ENCODE measurements at regions not wholly inside any gene's neighbourhood (a gene's known extent, or its start where the extent isn't known, plus 50 kb on each side); places are given as distances from the start of the nearest gene placed in this dataset.

GRCh38 chr10:61217851-61218565 is 235.2 kb downstream of the TMEM26 start:
- no peaks in the 10 kb centered on the region for H3K4me1 ChIP-seq (ENCODE audit: control insufficient read depth in 1 of 2, insufficient read depth in 2 of 2, low read length in 2 of 2)

GRCh38 chr10:61215246-61215645 is 237.9 kb downstream of the TMEM26 start:
- H2BK120ac ChIP-seq (ENCODE audit: insufficient read depth, low read length, poor library complexity), result no peak overlapping the region
- no peak overlapping the region for H2AFZ ChIP-seq (ENCODE audit: insufficient read depth, low read length, poor library complexity)
- no peak for DNase-seq
- WGBS (ENCODE audit: extremely low coverage, insufficient coverage, insufficient read length), result no CpG with 5 or more reads among the region's 1 CpG
- no peak overlapping the region for H2AK5ac ChIP-seq (ENCODE audit: low read length)
- H4K91ac ChIP-seq (ENCODE audit: low read depth, low read length), result no peak overlapping the region
- no peaks in the 10 kb centered on the region for H3K9me3 ChIP-seq (ENCODE audit: insufficient read depth, low read depth, low read length)
- H3K18ac ChIP-seq (ENCODE audit: low read length), result no peak overlapping the region
- H3K9ac ChIP-seq (ENCODE audit: low read length), result no peak overlapping the region
- no peak overlapping the region for H4K12ac ChIP-seq (ENCODE audit: low read depth, low read length)
- no peak overlapping the region for H3K4me3 ChIP-seq (ENCODE audit: low read depth, low read length)
- H3K27ac ChIP-seq (ENCODE audit: low read depth, low read length), result no peak overlapping the region
- no peaks in the 10 kb centered on the region for H3K79me2 ChIP-seq (ENCODE audit: control insufficient read depth, insufficient read depth, low read length, poor library complexity)
- H3K79me1 ChIP-seq (ENCODE audit: low read length), result no peaks in the 10 kb centered on the region
- no peaks in the 10 kb centered on the region for H3K4me1 ChIP-seq (ENCODE audit: control insufficient read depth in 1 of 2, insufficient read depth in 2 of 2, low read length in 2 of 2)
- no peaks in the 10 kb centered on the region for H3K36me3 ChIP-seq (ENCODE audit: control insufficient read depth in 1 of 2, insufficient read depth in 2 of 2, low read length in 2 of 2)
- H2BK12ac ChIP-seq (ENCODE audit: low read length), result no peak overlapping the region
- no peak overlapping the region for H3K4ac ChIP-seq (ENCODE audit: low read depth, low read length)
- no peak overlapping the region for H3K4me2 ChIP-seq (ENCODE audit: low read length)
- no peak overlapping the region for H3K23ac ChIP-seq (ENCODE audit: low read length)
- H4K8ac ChIP-seq (ENCODE audit: low read depth, low read length), result no peak overlapping the region
- no peak overlapping the region for H3K14ac ChIP-seq (ENCODE audit: low read length)
- H2BK5ac ChIP-seq (ENCODE audit: low read depth, low read length, poor library complexity), result no peak overlapping the region
- H3K27me3 ChIP-seq (ENCODE audit: insufficient read depth, low read length), result no peaks in the 10 kb centered on the region

More at GRCh38 chr10:61217851-61218565, 235.2 kb downstream of the TMEM26 start:
- Histone ChIP-seq H3K79me1 (ENCODE audit: low read length) (no peaks in the 10 kb centered on the region), H3K9me3 (ENCODE audit: insufficient read depth, low read depth, low read length) (no peaks in the 10 kb centered on the region), H4K12ac (ENCODE audit: low read depth, low read length) (no peak overlapping the region), H3K36me3 (ENCODE audit: control insufficient read depth in 1 of 2, insufficient read depth in 2 of 2, low read length in 2 of 2) (no peaks in the 10 kb centered on the region), H3K18ac (ENCODE audit: low read length) (no peak overlapping the region), H3K27ac (ENCODE audit: low read depth, low read length) (no peak overlapping the region), H4K8ac (ENCODE audit: low read depth, low read length) (no peak overlapping the region), H2BK5ac (ENCODE audit: low read depth, low read length, poor library complexity) (no peak overlapping the region), H2BK12ac (ENCODE audit: low read length) (no peak overlapping the region), H2AK5ac (ENCODE audit: low read length) (no peak overlapping the region), H3K9ac (ENCODE audit: low read length) (no peak overlapping the region), H2BK120ac (ENCODE audit: insufficient read depth, low read length, poor library complexity) (no peak overlapping the region), H3K4me2 (ENCODE audit: low read length) (no peak overlapping the region), H3K14ac (ENCODE audit: low read length) (no peak overlapping the region), H3K4me3 (ENCODE audit: low read depth, low read length) (no peak overlapping the region), H3K27me3 (ENCODE audit: insufficient read depth, low read length) (no peaks in the 10 kb centered on the region), H3K4ac (ENCODE audit: low read depth, low read length) (no peak overlapping the region), H4K91ac (ENCODE audit: low read depth, low read length) (no peak overlapping the region), H2AFZ (ENCODE audit: insufficient read depth, low read length, poor library complexity) (no peak overlapping the region), H3K79me2 (ENCODE audit: control insufficient read depth, insufficient read depth, low read length, poor library complexity) (no peaks in the 10 kb centered on the region), H3K23ac (ENCODE audit: low read length) (no peak overlapping the region)
- WGBS (ENCODE audit: extremely low coverage, insufficient coverage, insufficient read length), result no CpG with 5 or more reads among the region's 3 CpGs
- no peak for DNase-seq

- Histone ChIP-seq H3K18ac (ENCODE audit: low read length) (no peak overlapping the region), H3K4ac (ENCODE audit: low read depth, low read length) (no peak overlapping the region), H3K14ac (ENCODE audit: low read length) (no peak overlapping the region), H2BK5ac (ENCODE audit: low read depth, low read length, poor library complexity) (no peak overlapping the region), H3K79me1 (ENCODE audit: low read length) (no peaks in the 10 kb centered on the region), H4K8ac (ENCODE audit: low read depth, low read length) (no peak overlapping the region), H3K79me2 (ENCODE audit: control insufficient read depth, insufficient read depth, low read length, poor library complexity) (no peaks in the 10 kb centered on the region), H3K36me3 (ENCODE audit: control insufficient read depth in 1 of 2, insufficient read depth in 2 of 2, low read length in 2 of 2) (no peaks in the 10 kb centered on the region), H4K91ac (ENCODE audit: low read depth, low read length) (no peak overlapping the region), H3K9me3 (ENCODE audit: insufficient read depth, low read depth, low read length) (no peaks in the 10 kb centered on the region), H2AFZ (ENCODE audit: insufficient read depth, low read length, poor library complexity) (no peak overlapping the region), H4K12ac (ENCODE audit: low read depth, low read length) (no peak overlapping the region), H3K27ac (ENCODE audit: low read depth, low read length) (no peak overlapping the region), H2AK5ac (ENCODE audit: low read length) (no peak overlapping the region), H2BK120ac (ENCODE audit: insufficient read depth, low read length, poor library complexity) (no peak overlapping the region), H3K27me3 (ENCODE audit: insufficient read depth, low read length) (no peaks in the 10 kb centered on the region), H3K9ac (ENCODE audit: low read length) (no peak overlapping the region), H2BK12ac (ENCODE audit: low read length) (no peak overlapping the region), H3K23ac (ENCODE audit: low read length) (no peak overlapping the region), H3K4me3 (ENCODE audit: low read depth, low read length) (no peak overlapping the region), H3K4me2 (ENCODE audit: low read length) (no peak overlapping the region), H3K4me1 (ENCODE audit: control insufficient read depth in 1 of 2, insufficient read depth in 2 of 2, low read length in 2 of 2) (no peaks in the 10 kb centered on the region)
- no CpG with 5 or more reads among the region's 2 CpGs for WGBS (ENCODE audit: extremely low coverage, insufficient coverage, insufficient read length)
- peak in 1 of 2 donors; percentile 21 for DNase-seq
Observed at GRCh38 chr10:61211468-61211867, 241.7 kb downstream of the TMEM26 start.

GRCh38 chr10:61197057-61197456 is 253.1 kb upstream of the RHOBTB1 start:
- no peak overlapping the region for H3K27ac ChIP-seq (ENCODE audit: low read depth, low read length)
- H3K4me3 ChIP-seq (ENCODE audit: low read depth, low read length), result no peak overlapping the region
- no peaks in the 10 kb centered on the region for H3K4me1 ChIP-seq (ENCODE audit: control insufficient read depth in 1 of 2, insufficient read depth in 2 of 2, low read length in 2 of 2)
- no CpG with 5 or more reads among the region's 1 CpG for WGBS (ENCODE audit: extremely low coverage, insufficient coverage, insufficient read length)
- H3K4me2 ChIP-seq (ENCODE audit: low read length), result no peak overlapping the region
- H2AFZ ChIP-seq (ENCODE audit: insufficient read depth, low read length, poor library complexity), result no peak overlapping the region
- H2BK12ac ChIP-seq (ENCODE audit: low read length), result no peak overlapping the region
- H4K8ac ChIP-seq (ENCODE audit: low read depth, low read length), result no peak overlapping the region
- H3K4ac ChIP-seq (ENCODE audit: low read depth, low read length), result no peak overlapping the region
- no peak overlapping the region for H3K18ac ChIP-seq (ENCODE audit: low read length)
- peaks cover 2% of the 10 kb centered on the region for H3K9me3 ChIP-seq (ENCODE audit: insufficient read depth, low read depth, low read length)
- H3K36me3 ChIP-seq (ENCODE audit: control insufficient read depth in 1 of 2, insufficient read depth in 2 of 2, low read length in 2 of 2), result no peaks in the 10 kb centered on the region
- H2BK120ac ChIP-seq (ENCODE audit: insufficient read depth, low read length, poor library complexity), result no peak overlapping the region
- no peak overlapping the region for H2BK5ac ChIP-seq (ENCODE audit: low read depth, low read length, poor library complexity)
- H3K9ac ChIP-seq (ENCODE audit: low read length), result no peak overlapping the region
- H3K23ac ChIP-seq (ENCODE audit: low read length), result no peak overlapping the region
- no peak overlapping the region for H4K12ac ChIP-seq (ENCODE audit: low read depth, low read length)
- H2AK5ac ChIP-seq (ENCODE audit: low read length), result no peak overlapping the region
- H3K79me1 ChIP-seq (ENCODE audit: low read length), result no peaks in the 10 kb centered on the region
- H3K27me3 ChIP-seq (ENCODE audit: insufficient read depth, low read length), result no peaks in the 10 kb centered on the region
- DNase-seq, result no peak
- H4K91ac ChIP-seq (ENCODE audit: low read depth, low read length), result no peak overlapping the region
- no peak overlapping the region for H3K14ac ChIP-seq (ENCODE audit: low read length)
- H3K79me2 ChIP-seq (ENCODE audit: control insufficient read depth, insufficient read depth, low read length, poor library complexity), result no peaks in the 10 kb centered on the region

All from trophoblast cell (in vitro differentiated cells and primary cell).